Left lung (tissue), 4 donors: ENCODE measurements at regions not wholly inside any gene's neighbourhood (a gene's known extent, or its start where the extent isn't known, plus 50 kb on each side); places are given as distances from the start of the nearest gene placed in this dataset.

Source experiments
- ATAC-seq: fragments of 200-7000 bp; cut with Tn5 transposase; one replicate; pipeline ENCODE4 v1.9.1; 2020; ENCODE audit warnings: moderate library complexity
- DNase-seq, 4 donors: peaks; one replicate each; pipeline ENCODE4 v3.0.0-alpha.2; 2013 to 2020
- H3K27ac ChIP-seq, 2 donors: fragments of 200-600 bp; sonication (generic) in 1 of 2; one replicate each; pipeline versions ENCODE4 v1.5.0 to v1.8.0; 2020 to 2021
- H3K27me3 ChIP-seq, 2 donors: fragments of 200-600 bp; sonication (generic) in 1 of 2; one replicate each; pipeline versions ENCODE4 v1.5.0 to v1.8.0; 2020 to 2021
- H3K36me3 ChIP-seq, 2 donors: fragments of 200-600 bp; sonication (generic) in 1 of 2; one replicate each; pipeline versions ENCODE4 v1.5.0 to v1.8.0; 2020 to 2021
- H3K4me1 ChIP-seq, 2 donors: fragments of 200-600 bp; one replicate each; pipeline ENCODE4 v1.8.0; 2021
- H3K4me3 ChIP-seq, 2 donors: fragments of 200-600 bp; sonication (generic) in 1 of 2; one replicate each; pipeline versions ENCODE4 v1.5.0 to v1.8.0; 2020 to 2021; ENCODE audit warnings: mild to moderate bottlenecking in 1 of 2
- H3K9me3 ChIP-seq, 2 donors: fragments of 200-600 bp; sonication (generic) in 1 of 2; one replicate each; pipeline versions ENCODE4 v1.5.0 to v1.8.0; 2020 to 2021
- intact Hi-C, 2 donors: fragments of 100-400 bp; cut with DNase I; formaldehyde crosslinking; loops; one replicate each; pipeline versions ENCODE4 v1.11.2 to v1.14.2; 2022
- TF ChIP-seq, protein P1 (sequence below), 2 donors: fragments of 200-600 bp; sonication (generic) in 1 of 2; IDR thresholded peaks; one replicate each; pipeline versions ENCODE4 v1.5.0 to v1.8.0; 2021; ENCODE audit warnings: antibody characterized with exemption in 2 of 2
- donor health status: DM: no; HTN: yes; CAD: no.
- donor health status: DM: no; HTN: no; CAD: no.

DNA sequence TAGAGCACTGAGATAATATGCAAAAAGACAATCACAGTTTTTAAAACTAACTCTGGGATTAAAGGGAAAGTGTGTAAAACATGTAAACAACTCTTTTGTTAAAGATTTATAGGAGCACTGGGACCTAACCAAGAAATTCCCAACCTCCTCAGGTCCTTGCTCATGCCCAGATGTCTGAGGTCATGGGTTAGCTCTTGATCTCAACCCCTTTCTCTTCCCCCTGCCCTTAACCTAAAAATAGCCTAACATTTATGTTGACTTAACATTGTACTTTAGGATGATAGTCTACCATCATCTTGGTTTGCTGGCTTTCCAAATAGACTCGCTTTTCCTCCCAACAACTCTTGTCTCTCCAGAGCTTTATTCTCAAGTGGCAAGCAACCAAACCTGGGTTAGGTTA lies 258.2 kb upstream of the FAT3 start:
- TF ChIP-seq, protein P1, sequence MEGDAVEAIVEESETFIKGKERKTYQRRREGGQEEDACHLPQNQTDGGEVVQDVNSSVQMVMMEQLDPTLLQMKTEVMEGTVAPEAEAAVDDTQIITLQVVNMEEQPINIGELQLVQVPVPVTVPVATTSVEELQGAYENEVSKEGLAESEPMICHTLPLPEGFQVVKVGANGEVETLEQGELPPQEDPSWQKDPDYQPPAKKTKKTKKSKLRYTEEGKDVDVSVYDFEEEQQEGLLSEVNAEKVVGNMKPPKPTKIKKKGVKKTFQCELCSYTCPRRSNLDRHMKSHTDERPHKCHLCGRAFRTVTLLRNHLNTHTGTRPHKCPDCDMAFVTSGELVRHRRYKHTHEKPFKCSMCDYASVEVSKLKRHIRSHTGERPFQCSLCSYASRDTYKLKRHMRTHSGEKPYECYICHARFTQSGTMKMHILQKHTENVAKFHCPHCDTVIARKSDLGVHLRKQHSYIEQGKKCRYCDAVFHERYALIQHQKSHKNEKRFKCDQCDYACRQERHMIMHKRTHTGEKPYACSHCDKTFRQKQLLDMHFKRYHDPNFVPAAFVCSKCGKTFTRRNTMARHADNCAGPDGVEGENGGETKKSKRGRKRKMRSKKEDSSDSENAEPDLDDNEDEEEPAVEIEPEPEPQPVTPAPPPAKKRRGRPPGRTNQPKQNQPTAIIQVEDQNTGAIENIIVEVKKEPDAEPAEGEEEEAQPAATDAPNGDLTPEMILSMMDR (IDR thresholded peaks at IDR 0.05): no peak
- ATAC-seq: no peak

DNA sequence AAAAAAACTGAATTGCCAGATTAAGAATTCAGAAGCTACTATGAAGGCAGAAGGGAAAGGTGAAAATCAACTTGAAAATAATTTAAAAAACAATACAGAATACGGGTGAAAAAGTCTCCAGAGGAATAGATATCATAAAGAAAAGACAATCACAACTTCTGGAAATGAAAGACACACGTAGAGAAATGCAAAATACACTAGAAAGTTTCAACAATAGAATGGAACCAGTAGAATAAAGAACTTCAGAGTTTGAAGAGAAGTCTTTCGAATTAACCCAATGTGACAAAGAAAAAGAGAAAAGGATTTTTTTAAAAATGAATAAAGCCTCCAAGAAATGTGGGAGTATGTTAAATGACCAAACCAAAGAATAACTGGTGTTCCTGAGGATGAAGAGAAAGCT lies 263.8 kb upstream of the FAT3 start:
- Histone ChIP-seq H3K4me3 (no peak overlapping the region), H3K27me3 (no peaks in the 10 kb centered on the region), H3K9me3 (peaks cover 0 to 36% of the 10 kb centered on the region in 2 donors), H3K4me1 (no peaks in the 10 kb centered on the region), H3K27ac (no peak overlapping the region), H3K36me3 (no peaks in the 10 kb centered on the region)
- intact Hi-C loops: no loop called here
- TF ChIP-seq, protein P1 (IDR thresholded peaks at IDR 0.05): no peak
- ATAC-seq: no peak
- DNase-seq: no peak

More for the DNA sequence above, 258.2 kb upstream of the FAT3 start:
- intact Hi-C loops: no loop called here
- Histone ChIP-seq H3K9me3 (peaks cover 0 to 8% of the 10 kb centered on the region in 2 donors), H3K36me3 (no peaks in the 10 kb centered on the region), H3K27me3 (no peaks in the 10 kb centered on the region), H3K4me1 (no peaks in the 10 kb centered on the region), H3K27ac (no peak overlapping the region), H3K4me3 (no peak overlapping the region)
- DNase-seq: no peak

DNA sequence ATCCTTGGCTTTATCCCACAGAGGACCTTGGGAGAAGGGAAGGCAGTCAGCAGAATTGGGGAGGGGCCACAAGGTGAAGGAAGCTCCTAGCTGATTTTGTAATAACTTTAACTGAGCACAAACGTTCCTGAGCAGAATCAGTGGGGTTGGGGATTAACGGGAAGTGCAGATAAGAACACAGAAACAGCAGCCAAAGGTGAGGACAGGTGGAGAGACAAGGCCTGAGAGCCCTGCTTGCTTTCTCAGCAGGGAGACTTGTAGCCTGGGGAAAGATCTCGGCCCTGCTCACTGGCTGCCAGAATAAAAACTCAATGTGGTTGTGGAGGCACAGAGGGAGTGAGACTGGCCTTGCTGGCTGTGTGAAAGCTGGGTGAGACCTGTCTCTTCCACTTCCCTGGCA lies 265.2 kb upstream of the FAT3 start:
- no peak overlapping the region for H3K27ac ChIP-seq
- DNase-seq (no peak), ATAC-seq (no peak)
- no peaks in the 10 kb centered on the region for H3K4me1 ChIP-seq
- H3K4me3 ChIP-seq: no peak overlapping the region
- no peaks in the 10 kb centered on the region for H3K36me3 ChIP-seq
- intact Hi-C loops: no loop called here
- TF ChIP-seq, protein P1 (IDR thresholded peaks at IDR 0.05): no peak
- no peaks in the 10 kb centered on the region for H3K27me3 ChIP-seq
- H3K9me3 ChIP-seq: peaks cover 0 to 36% of the 10 kb centered on the region in 2 donors

DNA sequence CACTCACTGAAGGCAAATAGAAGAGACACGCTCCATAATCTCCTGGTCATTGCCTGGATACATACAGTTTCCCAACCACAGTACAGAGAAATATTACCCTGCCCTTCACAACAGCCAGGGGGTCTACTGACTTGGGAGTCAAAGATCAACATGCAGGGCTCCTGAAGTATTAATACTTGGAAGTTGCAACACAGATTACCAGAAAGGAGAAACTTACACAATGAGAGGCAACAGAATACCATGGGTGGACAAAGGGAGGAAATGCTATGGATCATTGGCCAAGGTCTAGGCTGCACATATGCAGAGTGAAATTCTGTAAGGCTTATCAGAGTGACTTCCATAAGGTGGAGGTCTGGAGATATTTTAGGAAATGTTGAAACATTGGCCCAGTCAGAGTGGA lies 267.9 kb upstream of the FAT3 start:
- Histone ChIP-seq H3K4me3 (no peak overlapping the region), H3K27ac (no peak overlapping the region), H3K9me3 (peaks cover 0 to 31% of the 10 kb centered on the region in 2 donors), H3K36me3 (no peaks in the 10 kb centered on the region), H3K4me1 (no peaks in the 10 kb centered on the region), H3K27me3 (no peaks in the 10 kb centered on the region)
- DNase-seq (no peak), ATAC-seq (no peak)
- TF ChIP-seq, protein P1 (IDR thresholded peaks at IDR 0.05): no peak
- intact Hi-C loops: no loop called here

DNA sequence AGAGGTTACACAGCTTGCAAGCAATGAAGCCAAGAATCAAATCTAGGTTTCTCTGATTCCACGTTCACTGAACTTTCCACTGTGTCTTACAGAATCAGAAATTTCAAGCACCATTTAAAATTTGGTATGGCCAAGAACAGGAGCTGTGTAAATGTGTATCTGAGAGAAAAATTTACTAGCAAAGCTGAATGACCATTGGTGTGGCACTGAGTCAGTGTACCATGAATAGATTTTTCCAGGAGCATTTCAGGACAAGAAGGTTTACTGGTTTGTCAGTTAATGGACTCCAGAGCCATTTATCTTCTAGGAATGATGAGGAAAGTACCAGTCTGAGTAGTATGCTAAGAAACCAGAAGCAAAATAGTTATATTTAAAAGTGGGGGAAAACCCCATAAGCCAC lies 269.4 kb upstream of the FAT3 start:
- Histone ChIP-seq H3K27ac (no peak overlapping the region), H3K4me3 (no peak overlapping the region), H3K9me3 (peaks cover 0 to 17% of the 10 kb centered on the region in 2 donors), H3K36me3 (no peaks in the 10 kb centered on the region), H3K27me3 (no peaks in the 10 kb centered on the region), H3K4me1 (no peaks in the 10 kb centered on the region)
- no peak for ATAC-seq
- TF ChIP-seq, protein P1 (IDR thresholded peaks at IDR 0.05): no peak
- DNase-seq: no peak
- intact Hi-C loops: no loop called here
